Neural progenitor cell (in vitro differentiated cells): ENCODE measurements at regions not wholly inside any gene's neighbourhood (a gene's known extent, or its start where the extent isn't known, plus 50 kb on each side); places are given as distances from the start of the nearest gene placed in this dataset.

Source experiments
- DNase-seq: peaks from one replicate; pipeline ENCODE4 v3.0.0-alpha.2; 2016; ENCODE audit warnings: low spot score
- H2AFZ ChIP-seq: fragments of 200-600 bp; sonication (generic); replicated peaks from 2 replicates; pipeline ENCODE4 v1.6.1; 2016; ENCODE audit warnings: antibody characterized with exemption
- H3F3A ChIP-seq: fragments of 200-600 bp; sonication (generic); 2 replicates; pipeline ENCODE4 v1.6.1; 2016; ENCODE audit warnings: antibody characterized with exemption, low read depth
- H3K27ac ChIP-seq: fragments of 200-600 bp; sonication (generic); 2 replicates; pipeline ENCODE4 v1.5.1; 2016; ENCODE audit warnings: mild to moderate bottlenecking
- H3K27me3 ChIP-seq: fragments of 200-600 bp; sonication (generic); 2 replicates; pipeline ENCODE4 v1.6.1; 2016; ENCODE audit warnings: mild to moderate bottlenecking, moderate library complexity
- H3K36me3 ChIP-seq: fragments of 200-600 bp; sonication (generic); 2 replicates; pipeline ENCODE4 v1.5.1; 2016
- H3K4me1 ChIP-seq: fragments of 200-600 bp; sonication (generic); 2 replicates; pipeline ENCODE4 v1.6.1; 2016; ENCODE audit warnings: mixed run types
- H3K4me2 ChIP-seq: fragments of 200-600 bp; sonication (generic); 2 replicates; pipeline ENCODE4 v1.6.1; 2016
- H3K4me3 ChIP-seq: fragments of 200-600 bp; sonication (generic); 2 replicates; pipeline ENCODE4 v1.5.1; 2016
- H3K79me2 ChIP-seq: fragments of 200-600 bp; sonication (generic); 2 replicates; pipeline ENCODE4 v1.6.1; 2016; ENCODE audit warnings: low read depth
- H3K9ac ChIP-seq: fragments of 200-600 bp; sonication (generic); 2 replicates; pipeline ENCODE4 v1.6.1; 2016
- H3K9me3 ChIP-seq: fragments of 200-600 bp; sonication (generic); 2 replicates; pipeline ENCODE4 v1.5.1; 2016; ENCODE audit warnings: low read depth
- H4K20me1 ChIP-seq: fragments of 200-600 bp; sonication (generic); 2 replicates; pipeline ENCODE4 v1.6.1; 2016; ENCODE audit warnings: low read depth
- H3K27ac Mint-ChIP-seq: 3 replicates; pipeline ENCODE4 v1.8.0; 2021; ENCODE audit warnings: mixed read lengths
- H3K27me3 Mint-ChIP-seq: 2 replicates; pipeline ENCODE4 v1.8.0; 2022; ENCODE audit warnings: low read depth, mild to moderate bottlenecking, inconsistent platforms, moderate library complexity, mixed read lengths; ENCODE audit not compliant: insufficient read depth
- H3K36me3 Mint-ChIP-seq: 3 replicates; pipeline ENCODE4 v1.8.0; 2021; ENCODE audit warnings: mixed read lengths
- H3K4me1 Mint-ChIP-seq: 3 replicates; pipeline ENCODE4 v1.8.0; 2021; ENCODE audit warnings: mixed read lengths
- H3K4me3 Mint-ChIP-seq: 3 replicates; pipeline ENCODE4 v1.8.0; 2021; ENCODE audit warnings: mild to moderate bottlenecking, moderate library complexity, mixed read lengths
- H3K9me3 Mint-ChIP-seq: 3 replicates; pipeline ENCODE4 v1.8.0; 2020; ENCODE audit warnings: mixed read lengths
- EZH2 ChIP-seq: fragments of 200-600 bp; sonication (generic); IDR thresholded peaks from 2 replicates; pipeline ENCODE4 v1.6.1; 2017; ENCODE audit warnings: antibody characterized with exemption, mild to moderate bottlenecking, moderate library complexity
- EZH2phosphoT487 ChIP-seq: fragments of 200-600 bp; sonication (generic); IDR thresholded peaks from 2 replicates; pipeline ENCODE4 v1.6.1; 2017; ENCODE audit warnings: antibody characterized with exemption
- TF ChIP-seq, protein P1 (sequence below): fragments of 200-600 bp; sonication (generic); IDR thresholded peaks from 2 replicates; pipeline ENCODE4 v1.5.1; 2017; ENCODE audit warnings: antibody characterized with exemption, mild to moderate bottlenecking

DNA sequence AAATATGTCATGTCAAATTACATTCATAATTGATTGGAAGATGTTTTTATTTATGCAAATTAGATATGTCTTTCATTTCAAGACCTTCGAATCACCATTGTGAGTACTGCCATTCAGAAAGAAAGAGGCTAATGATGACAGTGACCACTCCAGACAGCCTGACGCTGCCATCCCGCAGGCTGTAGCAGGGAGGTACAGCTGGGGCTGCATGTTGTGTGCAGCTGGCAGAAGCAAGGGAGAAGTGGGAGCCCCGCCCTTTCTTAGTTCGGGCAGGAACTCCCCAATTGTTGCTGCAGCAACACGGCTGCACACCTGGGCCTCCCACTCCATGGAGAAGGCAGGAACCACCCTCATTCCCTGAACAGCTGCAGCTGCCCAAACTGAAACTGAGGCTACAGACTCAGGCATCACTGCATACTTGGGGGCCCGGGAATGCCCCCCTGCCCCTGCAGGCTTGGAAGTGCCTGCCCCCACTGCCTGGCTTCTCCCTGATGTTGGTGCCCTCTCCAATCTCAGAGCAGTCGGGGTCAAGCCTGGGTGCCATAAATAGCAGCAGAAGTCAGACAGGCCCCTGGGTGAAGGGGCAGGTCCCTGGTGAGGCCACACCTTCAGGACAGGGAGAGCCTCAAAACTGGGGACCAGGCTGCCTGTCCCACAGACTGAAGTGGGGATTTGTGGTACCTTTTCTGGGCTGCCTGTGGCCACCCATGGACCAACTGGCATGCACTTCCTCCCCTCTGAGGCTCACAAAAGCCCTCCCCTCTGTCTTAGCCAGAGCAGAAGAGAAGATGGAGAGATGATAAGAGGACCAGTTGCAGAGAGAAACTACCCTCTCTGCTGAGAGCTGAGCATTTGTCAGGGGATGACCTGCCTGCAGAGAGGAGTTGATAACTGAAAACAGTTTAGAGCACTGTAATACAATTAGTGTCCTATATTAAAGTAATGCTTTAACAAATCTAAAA, 964.6 kb downstream of the SI start:
- peaks cover 9% of the 10 kb centered on the region for H3K9me3 Mint-ChIP-seq
- Histone ChIP-seq H3K9ac (no peak overlapping the region), H3K79me2 (no peaks in the 10 kb centered on the region), H4K20me1 (no peaks in the 10 kb centered on the region), H3K4me3 (no peak overlapping the region), H2AFZ (no peak overlapping the region), H3F3A (no peaks in the 10 kb centered on the region), H3K27me3 (no peaks in the 10 kb centered on the region), H3K27ac (no peak overlapping the region), H3K36me3 (no peaks in the 10 kb centered on the region), H3K9me3 (no peaks in the 10 kb centered on the region), H3K4me1 (no peaks in the 10 kb centered on the region), H3K4me2 (no peak overlapping the region)
- no peaks in the 10 kb centered on the region for H3K27me3 Mint-ChIP-seq
- peaks cover 2% of the 10 kb centered on the region for H3K36me3 Mint-ChIP-seq
- H3K27ac Mint-ChIP-seq = no peak overlapping the region
- no peaks in the 10 kb centered on the region for H3K4me1 Mint-ChIP-seq
- no peak for DNase-seq
- TF ChIP-seq, protein P1, sequence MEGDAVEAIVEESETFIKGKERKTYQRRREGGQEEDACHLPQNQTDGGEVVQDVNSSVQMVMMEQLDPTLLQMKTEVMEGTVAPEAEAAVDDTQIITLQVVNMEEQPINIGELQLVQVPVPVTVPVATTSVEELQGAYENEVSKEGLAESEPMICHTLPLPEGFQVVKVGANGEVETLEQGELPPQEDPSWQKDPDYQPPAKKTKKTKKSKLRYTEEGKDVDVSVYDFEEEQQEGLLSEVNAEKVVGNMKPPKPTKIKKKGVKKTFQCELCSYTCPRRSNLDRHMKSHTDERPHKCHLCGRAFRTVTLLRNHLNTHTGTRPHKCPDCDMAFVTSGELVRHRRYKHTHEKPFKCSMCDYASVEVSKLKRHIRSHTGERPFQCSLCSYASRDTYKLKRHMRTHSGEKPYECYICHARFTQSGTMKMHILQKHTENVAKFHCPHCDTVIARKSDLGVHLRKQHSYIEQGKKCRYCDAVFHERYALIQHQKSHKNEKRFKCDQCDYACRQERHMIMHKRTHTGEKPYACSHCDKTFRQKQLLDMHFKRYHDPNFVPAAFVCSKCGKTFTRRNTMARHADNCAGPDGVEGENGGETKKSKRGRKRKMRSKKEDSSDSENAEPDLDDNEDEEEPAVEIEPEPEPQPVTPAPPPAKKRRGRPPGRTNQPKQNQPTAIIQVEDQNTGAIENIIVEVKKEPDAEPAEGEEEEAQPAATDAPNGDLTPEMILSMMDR = no peak
- no peak for TF ChIP-seq EZH2
- no peak for TF ChIP-seq EZH2phosphoT487
- no peak overlapping the region for H3K4me3 Mint-ChIP-seq

DNA sequence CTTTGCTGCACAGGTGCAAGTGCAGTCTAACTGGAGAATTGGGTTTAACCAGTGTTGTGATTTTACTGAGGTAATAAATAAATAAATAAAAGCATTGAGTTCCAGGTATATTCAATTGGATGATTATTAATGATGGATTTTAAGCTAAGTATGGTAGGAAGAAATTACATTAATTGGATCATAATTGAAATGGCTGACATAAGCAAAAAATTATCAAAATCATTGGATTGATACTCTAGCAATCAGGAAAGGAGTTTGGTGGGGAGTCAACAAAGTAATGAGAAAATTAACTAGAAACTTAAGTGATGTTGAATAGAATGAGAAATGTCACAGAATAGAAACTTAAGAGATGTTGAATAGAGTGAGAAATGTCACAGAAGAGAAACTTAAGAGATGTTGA, 981.9 kb downstream of the SI start:
- no peak overlapping the region for H3K27ac ChIP-seq
- no peak overlapping the region for H3K4me2 ChIP-seq
- H3K4me3 Mint-ChIP-seq = no peak overlapping the region
- H3K9me3 Mint-ChIP-seq = no peaks in the 10 kb centered on the region
- DNase-seq = no peak
- H3K27me3 Mint-ChIP-seq = peaks cover 2% of the 10 kb centered on the region
- no peaks in the 10 kb centered on the region for H3K79me2 ChIP-seq
- no peak overlapping the region for H3K4me3 ChIP-seq
- no peaks in the 10 kb centered on the region for H3K9me3 ChIP-seq
- H3K36me3 Mint-ChIP-seq = no peaks in the 10 kb centered on the region
- TF ChIP-seq, protein P1 = no peak
- no peak for TF ChIP-seq EZH2
- TF ChIP-seq EZH2phosphoT487 = no peak
- H3K27me3 ChIP-seq = no peaks in the 10 kb centered on the region
- no peaks in the 10 kb centered on the region for H3K4me1 Mint-ChIP-seq
- no peaks in the 10 kb centered on the region for H4K20me1 ChIP-seq
- no peaks in the 10 kb centered on the region for H3F3A ChIP-seq
- H3K4me1 ChIP-seq = no peaks in the 10 kb centered on the region
- no peak overlapping the region for H3K27ac Mint-ChIP-seq
- no peaks in the 10 kb centered on the region for H3K36me3 ChIP-seq
- H2AFZ ChIP-seq = no peak overlapping the region
- H3K9ac ChIP-seq = no peak overlapping the region

DNA sequence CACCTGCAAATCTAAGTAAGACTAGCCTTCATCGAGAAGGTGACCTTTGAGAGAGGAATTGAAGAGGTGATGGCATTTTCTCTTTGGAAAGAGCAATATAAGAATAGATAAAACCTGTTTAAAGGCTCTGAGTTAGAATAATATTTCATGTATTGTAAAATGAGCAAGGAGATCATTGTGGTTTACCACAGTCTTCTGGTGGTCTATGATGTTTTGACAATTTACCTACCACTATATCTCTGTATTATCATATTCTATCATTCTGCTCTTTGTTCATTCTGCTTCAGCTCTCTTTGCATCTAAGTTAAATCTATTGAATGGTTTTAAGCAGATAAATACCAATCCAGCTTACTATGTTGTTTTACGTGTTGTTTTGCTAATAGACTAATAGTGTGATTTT, 982.3 kb downstream of the SI start:
- Histone ChIP-seq H3K27ac (no peak overlapping the region), H3K4me1 (no peaks in the 10 kb centered on the region), H3K9ac (no peak overlapping the region), H4K20me1 (no peaks in the 10 kb centered on the region), H3K4me3 (no peak overlapping the region), H3F3A (no peaks in the 10 kb centered on the region), H3K27me3 (no peaks in the 10 kb centered on the region), H2AFZ (no peak overlapping the region), H3K36me3 (no peaks in the 10 kb centered on the region), H3K79me2 (no peaks in the 10 kb centered on the region), H3K9me3 (no peaks in the 10 kb centered on the region), H3K4me2 (no peak overlapping the region)
- TF ChIP-seq EZH2phosphoT487 (no peak), EZH2 (no peak)
- TF ChIP-seq, protein P1 = no peak
- Mint-ChIP-seq H3K4me1 (no peaks in the 10 kb centered on the region), H3K9me3 (no peaks in the 10 kb centered on the region), H3K4me3 (no peak overlapping the region), H3K36me3 (no peaks in the 10 kb centered on the region), H3K27me3 (peaks cover 2% of the 10 kb centered on the region), H3K27ac (no peak overlapping the region)
- no peak for DNase-seq
